Kidney tubule cell (primary cell): ENCODE measurements at regions not wholly inside any gene's neighbourhood (a gene's known extent, or its start where the extent isn't known, plus 50 kb on each side); places are given as distances from the start of the nearest gene placed in this dataset.

Experiments used
- DNase-seq: peaks from one replicate; pipeline ENCODE4 v3.0.0-alpha.2; 2018; ENCODE audit warnings: low spot score

GRCh38 chr7:34603711-34604444, 54.1 kb upstream of the NPSR1 start:
- DNase-seq: no peak
